Gastroesophageal sphincter (tissue), 3 donors: ENCODE measurements at regions not wholly inside any gene's neighbourhood (a gene's known extent, or its start where the extent isn't known, plus 50 kb on each side); places are given as distances from the start of the nearest gene placed in this dataset.

Source experiments
- CTCF ChIP-seq, 4 experiments: fragments of 200-600 bp in 2 of 4; fragments of 450-650 bp in 2 of 4; sonication (generic) in 1 of 4; IDR thresholded peaks; one replicate each; pipeline ENCODE4 v1.5.1; 2017 to 2019; ENCODE audit warnings: antibody characterized with exemption in 4 of 4, mild to moderate bottlenecking in 2 of 4, moderate library complexity in 2 of 4
- EP300 ChIP-seq: sonication (generic); formaldehyde crosslinking; IDR thresholded peaks from one replicate; pipeline ENCODE4 v1.6.1; 2017; ENCODE audit warnings: antibody characterized with exemption, mild to moderate bottlenecking
- POLR2A ChIP-seq, 2 donors: fragments of 450-650 bp; IDR thresholded peaks; one replicate each; pipeline ENCODE4 v1.6.1; 2017; ENCODE audit warnings: antibody characterized with exemption in 2 of 2, mild to moderate bottlenecking in 2 of 2, moderate library complexity in 1 of 2
- POLR2AphosphoS5 ChIP-seq: sonication (generic); formaldehyde crosslinking; IDR thresholded peaks from one replicate; pipeline ENCODE4 v1.6.1; 2017; ENCODE audit warnings: antibody characterized with exemption

- TF ChIP-seq EP300 = no peak
- TF ChIP-seq CTCF (IDR thresholded peaks at IDR 0.05) = no peak
- TF ChIP-seq POLR2A (IDR thresholded peaks at IDR 0.05) = no peak
- no peak for TF ChIP-seq POLR2AphosphoS5
Measured at GRCh38 chr6:8269094-8269493, 166.3 kb downstream of the SLC35B3 start.
